ENCODE measurements at regions not wholly inside any gene's neighbourhood (a gene's known extent, or its start where the extent isn't known, plus 50 kb on each side); places are given as distances from the start of the nearest gene placed in this dataset.

DNA sequence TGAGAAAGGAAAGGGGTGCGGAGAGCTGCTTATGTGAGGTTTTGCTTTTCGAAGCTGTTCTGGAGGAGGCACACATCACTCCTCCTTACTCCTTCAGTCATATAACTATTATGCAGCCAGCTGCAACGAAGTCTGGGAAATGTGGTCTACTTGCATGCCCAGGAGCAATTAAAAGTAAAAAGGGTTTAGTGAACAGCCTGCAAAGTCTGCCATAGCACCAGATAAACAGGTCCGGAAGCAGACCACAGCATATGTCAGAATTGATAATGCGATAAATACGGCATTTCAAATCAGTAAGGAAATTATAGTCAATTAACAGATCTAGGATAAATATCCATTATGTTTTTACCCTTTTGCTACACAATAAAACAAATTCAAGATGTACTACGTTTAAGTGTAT is 99.5 kb downstream of the POLR2M start:
- TF ChIP-seq CREB1 (IDR thresholded peaks at IDR 0.05; ENCODE audit: low read depth), result no peak
- no peak for TF ChIP-seq TEAD4 (IDR thresholded peaks at IDR 0.05)
- no peak for TF ChIP-seq RAD21 (IDR thresholded peaks at IDR 0.05; ENCODE audit: low read depth)
- no peak for TF ChIP-seq CEBPB (IDR thresholded peaks at IDR 0.05)
- no peak for TF ChIP-seq YY1 (IDR thresholded peaks at IDR 0.05; ENCODE audit: low read depth)
- TF ChIP-seq TCF12 (IDR thresholded peaks at IDR 0.05; ENCODE audit: low read depth), result no peak
- no peak for TF ChIP-seq TAF1 (IDR thresholded peaks at IDR 0.05; ENCODE audit: low read depth)
- TF ChIP-seq EP300 (IDR thresholded peaks at IDR 0.05; ENCODE audit: borderline replicate concordance), result no peak
- TF ChIP-seq, protein P1, sequence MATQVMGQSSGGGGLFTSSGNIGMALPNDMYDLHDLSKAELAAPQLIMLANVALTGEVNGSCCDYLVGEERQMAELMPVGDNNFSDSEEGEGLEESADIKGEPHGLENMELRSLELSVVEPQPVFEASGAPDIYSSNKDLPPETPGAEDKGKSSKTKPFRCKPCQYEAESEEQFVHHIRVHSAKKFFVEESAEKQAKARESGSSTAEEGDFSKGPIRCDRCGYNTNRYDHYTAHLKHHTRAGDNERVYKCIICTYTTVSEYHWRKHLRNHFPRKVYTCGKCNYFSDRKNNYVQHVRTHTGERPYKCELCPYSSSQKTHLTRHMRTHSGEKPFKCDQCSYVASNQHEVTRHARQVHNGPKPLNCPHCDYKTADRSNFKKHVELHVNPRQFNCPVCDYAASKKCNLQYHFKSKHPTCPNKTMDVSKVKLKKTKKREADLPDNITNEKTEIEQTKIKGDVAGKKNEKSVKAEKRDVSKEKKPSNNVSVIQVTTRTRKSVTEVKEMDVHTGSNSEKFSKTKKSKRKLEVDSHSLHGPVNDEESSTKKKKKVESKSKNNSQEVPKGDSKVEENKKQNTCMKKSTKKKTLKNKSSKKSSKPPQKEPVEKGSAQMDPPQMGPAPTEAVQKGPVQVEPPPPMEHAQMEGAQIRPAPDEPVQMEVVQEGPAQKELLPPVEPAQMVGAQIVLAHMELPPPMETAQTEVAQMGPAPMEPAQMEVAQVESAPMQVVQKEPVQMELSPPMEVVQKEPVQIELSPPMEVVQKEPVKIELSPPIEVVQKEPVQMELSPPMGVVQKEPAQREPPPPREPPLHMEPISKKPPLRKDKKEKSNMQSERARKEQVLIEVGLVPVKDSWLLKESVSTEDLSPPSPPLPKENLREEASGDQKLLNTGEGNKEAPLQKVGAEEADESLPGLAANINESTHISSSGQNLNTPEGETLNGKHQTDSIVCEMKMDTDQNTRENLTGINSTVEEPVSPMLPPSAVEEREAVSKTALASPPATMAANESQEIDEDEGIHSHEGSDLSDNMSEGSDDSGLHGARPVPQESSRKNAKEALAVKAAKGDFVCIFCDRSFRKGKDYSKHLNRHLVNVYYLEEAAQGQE (IDR thresholded peaks at IDR 0.05; ENCODE audit: low read depth), result no peak
- TF ChIP-seq, protein P2, sequence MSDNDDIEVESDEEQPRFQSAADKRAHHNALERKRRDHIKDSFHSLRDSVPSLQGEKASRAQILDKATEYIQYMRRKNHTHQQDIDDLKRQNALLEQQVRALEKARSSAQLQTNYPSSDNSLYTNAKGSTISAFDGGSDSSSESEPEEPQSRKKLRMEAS (IDR thresholded peaks at IDR 0.05), result no peak
- no peak for TF ChIP-seq NFIC (IDR thresholded peaks at IDR 0.05)

All from Ishikawa (cell line).